ENCODE measurements at regions not wholly inside any gene's neighbourhood (a gene's known extent, or its start where the extent isn't known, plus 50 kb on each side); places are given as distances from the start of the nearest gene placed in this dataset.
"Not testable (repeated sequence)": the region's sequence is repeated elsewhere in the genome, so short reads cannot be mapped to it uniquely, and the experiment has no call there.

DNA sequence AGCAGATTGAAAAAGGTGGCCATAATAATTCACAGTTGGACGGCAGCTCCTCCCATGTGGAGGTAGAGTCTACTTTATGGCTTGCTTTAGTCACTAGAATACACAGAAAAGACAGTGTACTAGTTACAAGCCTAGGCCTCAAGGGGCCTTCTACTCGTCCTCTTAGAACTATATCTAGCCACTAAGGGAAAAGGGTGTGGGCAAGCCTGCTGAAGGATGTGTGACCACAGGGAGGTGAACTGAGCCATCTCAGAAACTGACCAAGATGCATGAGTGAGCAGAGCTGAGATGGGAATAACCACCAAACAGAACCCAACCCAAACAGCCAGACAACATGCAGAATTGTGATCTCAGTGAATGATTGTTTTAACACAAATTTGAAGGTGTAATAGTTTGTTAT, 335.6 kb upstream of the LMCD1 start:
- DNase-seq: no peak
- Histone ChIP-seq H3K4me3 (no peak overlapping the region), H3K27ac (no peak overlapping the region), H3K9me3 (no peaks in the 10 kb centered on the region), H3K4me1 (no peaks in the 10 kb centered on the region), H3K36me3 (no peaks in the 10 kb centered on the region), H3K27me3 (no peaks in the 10 kb centered on the region)
- WGBS, 2 donors (ENCODE audit: low coverage in 1 of 2): 58 to 89% methylated on average over 1 to 2 of the region's 2 CpGs
- in situ Hi-C loops (cut with MboI; ENCODE audit: low pct_ligation_motif_present in 1 of 4, low pct_unique_long_range_greater_than_20kb in 1 of 4, low sequenced_read_pairs in 3 of 4) (no loop called here), intact Hi-C loops (cut with DNase I; ENCODE audit: low total_unique reads) (no loop called here)
- TF ChIP-seq POLR2A (IDR thresholded peaks at IDR 0.05) (no peak), CTCF (IDR thresholded peaks at IDR 0.05) (no peak), EP300 (IDR thresholded peaks at IDR 0.05; ENCODE audit: low read depth) (no peak), POLR2AphosphoS5 (IDR thresholded peaks at IDR 0.05) (no peak)

DNA sequence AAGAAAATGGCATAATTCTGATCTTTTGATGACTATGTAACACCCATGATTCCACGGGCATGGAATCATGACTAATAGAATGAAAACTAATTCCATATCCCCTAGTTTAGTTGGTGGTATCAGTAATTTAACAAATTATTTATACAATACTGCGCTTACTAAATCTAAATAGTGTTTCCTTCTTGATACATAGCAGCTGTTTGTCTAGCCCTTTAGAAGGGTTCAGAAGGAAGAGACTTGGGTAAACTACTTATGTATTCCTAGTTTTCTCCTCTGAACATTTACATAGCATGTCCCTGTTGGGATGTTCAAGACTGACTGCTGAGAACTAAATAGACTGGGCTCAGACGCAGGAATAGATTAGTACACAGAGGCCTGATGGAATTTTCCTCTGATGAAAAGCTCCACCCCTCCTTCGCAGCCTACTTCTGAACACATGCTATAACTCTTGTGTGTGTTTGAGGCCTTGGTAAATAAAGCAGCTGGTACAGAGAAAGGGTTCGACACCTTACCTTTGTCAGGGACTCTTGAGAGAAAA, 330.6 kb upstream of the LMCD1 start:
- Histone ChIP-seq H3K27me3 (no peaks in the 10 kb centered on the region), H3K4me3 (no peak overlapping the region), H3K27ac (no peak overlapping the region), H3K4me1 (no peaks in the 10 kb centered on the region), H3K36me3 (no peaks in the 10 kb centered on the region), H3K9me3 (no peaks in the 10 kb centered on the region)
- TF ChIP-seq EP300 (IDR thresholded peaks at IDR 0.05; ENCODE audit: low read depth) (no peak), POLR2A (IDR thresholded peaks at IDR 0.05) (no peak), CTCF (IDR thresholded peaks at IDR 0.05) (no peak), POLR2AphosphoS5 (IDR thresholded peaks at IDR 0.05) (no peak)
- intact Hi-C loops (cut with DNase I; ENCODE audit: low total_unique reads) (loop anchor here (10.0 kb wide), 1 partner anchor 694 kb away; no protein-coding TSS in a partner anchor), in situ Hi-C loops (cut with MboI; ENCODE audit: low pct_ligation_motif_present in 1 of 4, low pct_unique_long_range_greater_than_20kb in 1 of 4, low sequenced_read_pairs in 3 of 4) (no loop called here)
- DNase-seq: no peak
- WGBS, 2 donors (ENCODE audit: low coverage in 1 of 2): 53 to 62% methylated on average over 5 of the region's 5 CpGs

DNA sequence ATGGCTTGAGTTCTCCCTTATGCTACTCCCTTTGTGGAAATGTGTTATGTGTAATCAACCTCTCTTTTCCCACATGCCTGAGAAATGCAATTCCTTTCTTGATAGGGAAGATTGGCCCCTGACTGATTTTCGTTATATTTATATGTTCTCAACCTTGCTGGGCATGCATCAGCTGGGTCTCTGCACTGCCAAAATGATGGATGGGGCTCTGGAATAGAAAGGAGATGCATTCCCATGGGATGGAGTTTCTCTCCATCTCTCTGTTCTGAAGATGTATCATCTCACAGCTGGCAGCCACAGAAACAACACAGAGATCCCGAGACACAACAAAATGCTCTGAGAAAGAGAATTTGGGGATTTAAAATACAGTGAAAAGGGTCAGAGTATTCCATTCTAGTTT, 327.7 kb upstream of the LMCD1 start:
- Histone ChIP-seq H3K36me3 (no peaks in the 10 kb centered on the region), H3K27ac (no peak overlapping the region), H3K4me1 (no peaks in the 10 kb centered on the region), H3K9me3 (no peaks in the 10 kb centered on the region), H3K27me3 (no peaks in the 10 kb centered on the region), H3K4me3 (no peak overlapping the region)
- in situ Hi-C loops (cut with MboI; ENCODE audit: low pct_ligation_motif_present in 1 of 4, low pct_unique_long_range_greater_than_20kb in 1 of 4, low sequenced_read_pairs in 3 of 4): no loop called here
- WGBS, 2 donors (ENCODE audit: low coverage in 1 of 2): 50 to 65% methylated on average over 1 to 2 of the region's 2 CpGs
- intact Hi-C loops (cut with DNase I; ENCODE audit: low total_unique reads): loop anchor here (10.0 kb wide), 1 partner anchor 691 kb away; no protein-coding TSS in a partner anchor
- DNase-seq: no peak
- TF ChIP-seq CTCF (IDR thresholded peaks at IDR 0.05) (no peak), EP300 (IDR thresholded peaks at IDR 0.05; ENCODE audit: low read depth) (no peak), POLR2A (IDR thresholded peaks at IDR 0.05) (no peak), POLR2AphosphoS5 (IDR thresholded peaks at IDR 0.05) (no peak)

DNA sequence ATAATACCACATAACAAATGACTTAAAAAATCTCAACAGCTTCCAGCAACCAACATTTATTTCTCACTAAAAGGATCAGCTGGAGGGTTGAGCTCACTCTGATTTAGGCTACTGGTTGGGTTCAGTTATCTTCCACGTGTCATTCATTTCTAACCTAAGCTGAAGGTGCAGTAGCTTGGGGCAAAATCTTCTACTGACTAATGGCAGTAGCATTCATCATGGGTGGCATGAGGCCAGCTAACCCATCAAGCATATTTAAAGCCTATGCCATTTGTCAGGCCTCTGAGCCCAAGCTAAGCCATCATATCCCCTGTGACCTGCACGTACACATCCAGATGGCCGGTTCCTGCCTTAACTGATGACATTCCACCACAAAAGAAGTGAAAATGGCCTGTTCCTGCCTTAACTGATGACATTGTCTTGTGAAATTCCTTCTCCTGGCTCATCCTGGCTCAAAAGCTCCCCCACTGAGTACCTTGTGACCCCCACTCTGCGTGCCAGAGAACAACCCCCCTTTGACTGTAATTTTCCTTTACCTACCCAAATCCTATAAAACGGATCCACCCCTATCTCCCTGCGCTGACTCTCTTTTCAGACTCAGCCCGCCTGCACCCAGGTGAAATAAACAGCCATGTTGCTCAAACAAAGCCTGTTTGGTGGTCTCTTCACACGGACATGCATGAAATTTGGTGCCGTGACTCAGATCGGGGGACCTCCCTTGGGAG, 324.7 kb upstream of the LMCD1 start:
- H3K27ac ChIP-seq; in situ Hi-C loops (cut with MboI; ENCODE audit: low pct_ligation_motif_present in 1 of 4, low pct_unique_long_range_greater_than_20kb in 1 of 4, low sequenced_read_pairs in 3 of 4); H3K9me3 ChIP-seq; DNase-seq; H3K4me3 ChIP-seq; H3K4me1 ChIP-seq; H3K27me3 ChIP-seq; H3K36me3 ChIP-seq: not testable (repeated sequence)
- WGBS, 2 donors (ENCODE audit: low coverage in 1 of 2): 76 to 86% methylated on average over 5 to 10 of the region's 10 CpGs
- intact Hi-C loops (cut with DNase I; ENCODE audit: low total_unique reads): loop anchor here (10.0 kb wide), 1 partner anchor 688 kb away; no protein-coding TSS in a partner anchor

GRCh38 chr3:8178516-8178915, 323.1 kb upstream of the LMCD1 start:
- H3K27ac ChIP-seq; H3K4me1 ChIP-seq; H3K27me3 ChIP-seq; H3K9me3 ChIP-seq; H3K36me3 ChIP-seq; DNase-seq; in situ Hi-C loops (cut with MboI; ENCODE audit: low pct_ligation_motif_present in 1 of 4, low pct_unique_long_range_greater_than_20kb in 1 of 4, low sequenced_read_pairs in 3 of 4); H3K4me3 ChIP-seq: not testable (repeated sequence)
- 61 to 69% methylated on average over 6 to 7 of the region's 7 CpGs for WGBS, 2 donors (ENCODE audit: low coverage in 1 of 2)
- intact Hi-C loops (cut with DNase I; ENCODE audit: low total_unique reads): loop anchor here (10.0 kb wide), 1 partner anchor 686 kb away; no protein-coding TSS in a partner anchor
